Transverse colon (tissue), 4 donors: ENCODE measurements at regions not wholly inside any gene's neighbourhood (a gene's known extent, or its start where the extent isn't known, plus 50 kb on each side); places are given as distances from the start of the nearest gene placed in this dataset.

Experiments used
- DNase-seq: peaks from one replicate; pipeline ENCODE4 v3.0.0-alpha.2; 2019
- H3K27ac ChIP-seq, 4 donors: fragments of 200-600 bp; sonication (generic); 2 replicates each; pipeline ENCODE4 v1.5.1; 2016 to 2018; ENCODE audit warnings: inconsistent platforms in 4 of 4
- H3K27me3 ChIP-seq: fragments of 200-600 bp; sonication (generic); 2 replicates; pipeline ENCODE4 v1.5.1; 2017; ENCODE audit warnings: inconsistent platforms
- H3K36me3 ChIP-seq, 4 donors: fragments of 200-600 bp; sonication (generic); 2 replicates each; pipeline ENCODE4 v1.5.1; 2017 to 2019; ENCODE audit warnings: inconsistent platforms in 4 of 4
- H3K4me1 ChIP-seq, 4 donors: fragments of 200-600 bp; sonication (generic); 2 replicates each; pipeline ENCODE4 v1.5.1; 2017 to 2020; ENCODE audit warnings: inconsistent platforms in 4 of 4
- H3K4me3 ChIP-seq, 4 donors: fragments of 200-600 bp; sonication (generic); 1 replicate in 1 of 4; 2 replicates in 3 of 4; pipeline versions ENCODE4 v1.5.1 to v1.6.1; 2017 to 2019; ENCODE audit warnings: inconsistent platforms in 4 of 4
- H3K9me3 ChIP-seq, 2 donors: fragments of 200-600 bp; sonication (generic); 2 replicates each; pipeline ENCODE4 v1.5.1; 2017 to 2019; ENCODE audit warnings: inconsistent platforms in 2 of 2
- CTCF ChIP-seq, 5 experiments: fragments of 200-600 bp in 3 of 5; fragments of 450-650 bp in 2 of 5; sonication (generic) in 3 of 5; IDR thresholded peaks; 1 replicate in 2 of 5; 2 replicates in 3 of 5; pipeline ENCODE4 v1.5.1; 2016 to 2017; ENCODE audit warnings: antibody characterized with exemption in 5 of 5, inconsistent platforms in 3 of 5, mild to moderate bottlenecking in 2 of 5, moderate library complexity in 1 of 5
- EP300 ChIP-seq: sonication (generic); formaldehyde crosslinking; IDR thresholded peaks from one replicate; pipeline ENCODE4 v1.6.1; 2017; ENCODE audit warnings: antibody characterized with exemption, low read depth
- POLR2A ChIP-seq: fragments of 450-650 bp; IDR thresholded peaks from one replicate; pipeline ENCODE4 v1.6.1; 2016; ENCODE audit warnings: antibody characterized with exemption, mild to moderate bottlenecking, moderate library complexity
- POLR2AphosphoS5 ChIP-seq, 3 donors: sonication (generic); formaldehyde crosslinking; IDR thresholded peaks; one replicate each; pipeline ENCODE4 v1.6.1; 2016; ENCODE audit warnings: antibody characterized with exemption in 3 of 3
- WGBS, 2 donors: methylation state at CpG; one replicate each; pipeline ENCODE4 v1.1.5; 2018; ENCODE audit warnings: low coverage in 1 of 2; 5-methylcytosine and 5-hydroxymethylcytosine counted together
- in situ Hi-C, 4 donors: fragments of 200-750 bp; cut with MboI; loops; one replicate each; pipeline versions ENCODE4 v1.15.0 to v1.15.1; 2017; ENCODE audit warnings: low sequenced_read_pairs in 3 of 4, low pct_ligation_motif_present in 1 of 4, low pct_unique_long_range_greater_than_20kb in 1 of 4
- intact Hi-C: fragments of 100-400 bp; cut with DNase I; formaldehyde crosslinking; loops from one replicate; pipeline ENCODE4 v1.15.1; 2023; ENCODE audit warnings: low total_unique reads

- no peak overlapping the region for H3K4me3 ChIP-seq
- 71 to 76% methylated on average over 2 of the region's 2 CpGs for WGBS, 2 donors
- DNase-seq: no peak
- no peaks in the 10 kb centered on the region for H3K9me3 ChIP-seq
- in situ Hi-C loops (no loop called here), intact Hi-C loops (no loop called here)
- no peaks in the 10 kb centered on the region for H3K4me1 ChIP-seq
- no peaks in the 10 kb centered on the region for H3K27me3 ChIP-seq
- no peak overlapping the region for H3K27ac ChIP-seq
- no peaks in the 10 kb centered on the region for H3K36me3 ChIP-seq
- TF ChIP-seq EP300 (no peak), POLR2AphosphoS5 (IDR thresholded peaks at IDR 0.05) (no peak), POLR2A (no peak), CTCF (IDR thresholded peaks at IDR 0.05) (no peak)
Observed at GRCh38 chr1:105122041-105122440, 1372.3 kb downstream of the AMY1C start.

GRCh38 chr1:105137543-105138457 is 1388.1 kb downstream of the AMY1C start:
- no peaks in the 10 kb centered on the region for H3K4me1 ChIP-seq
- no peak overlapping the region for H3K4me3 ChIP-seq
- 62% methylated on average over 14 of the region's 14 CpGs; no CpG with 5 or more reads in 1 of the 2 donors for WGBS, 2 donors
- in situ Hi-C loops (no loop called here), intact Hi-C loops (no loop called here)
- H3K36me3 ChIP-seq: no peaks in the 10 kb centered on the region
- no peak overlapping the region for H3K27ac ChIP-seq
- no peaks in the 10 kb centered on the region for H3K9me3 ChIP-seq
- no peaks in the 10 kb centered on the region for H3K27me3 ChIP-seq
- no peak for DNase-seq
- TF ChIP-seq POLR2AphosphoS5 (IDR thresholded peaks at IDR 0.05) (no peak), POLR2A (no peak), CTCF (IDR thresholded peaks at IDR 0.05) (no peak), EP300 (no peak)

- H3K27ac ChIP-seq: no peak overlapping the region
- no peaks in the 10 kb centered on the region for H3K4me1 ChIP-seq
- intact Hi-C loops (no loop called here), in situ Hi-C loops (no loop called here)
- H3K9me3 ChIP-seq: no peaks in the 10 kb centered on the region
- WGBS, 2 donors: 51% methylated on average over 8 of the region's 8 CpGs; no CpG with 5 or more reads in 1 of the 2 donors
- H3K4me3 ChIP-seq: no peak overlapping the region
- DNase-seq: no peak
- H3K27me3 ChIP-seq: no peaks in the 10 kb centered on the region
- H3K36me3 ChIP-seq: no peaks in the 10 kb centered on the region
- no peak for TF ChIP-seq EP300
Observed at GRCh38 chr1:105138458-105138893, 1388.8 kb downstream of the AMY1C start.

- no peak for TF ChIP-seq CTCF (IDR thresholded peaks at IDR 0.05)
- no peak for TF ChIP-seq EP300
- TF ChIP-seq POLR2AphosphoS5 (IDR thresholded peaks at IDR 0.05): no peak
- no peak for TF ChIP-seq POLR2A
- no peaks in the 10 kb centered on the region for H3K27me3 ChIP-seq
- H3K9me3 ChIP-seq: no peaks in the 10 kb centered on the region
- intact Hi-C loops: no loop called here
- H3K4me3 ChIP-seq: no peak overlapping the region
- in situ Hi-C loops: no loop called here
- WGBS, 2 donors: 17 to 24% methylated on average over 3 of the region's 3 CpGs
- no peaks in the 10 kb centered on the region for H3K4me1 ChIP-seq
- no peak overlapping the region for H3K27ac ChIP-seq
- no peak for DNase-seq
- H3K36me3 ChIP-seq: no peaks in the 10 kb centered on the region
Observed at GRCh38 chr1:105172788-105173187, 1423.1 kb downstream of the AMY1C start.
